GM19452 (cell line): ENCODE measurements at regions not wholly inside any gene's neighbourhood (a gene's known extent, or its start where the extent isn't known, plus 50 kb on each side); places are given as distances from the start of the nearest gene placed in this dataset.

Experiments
- ATAC-seq: cut with Tn5 transposase; IDR thresholded peaks from one replicate; pipeline ENCODE4 v1.9.1; 2021; ENCODE audit not compliant: unreplicated experiment

- no peak for ATAC-seq
Measured at GRCh38 chr11:19375440-19375839, 134.7 kb upstream of the E2F8 start.

- ATAC-seq: no peak
Measured at GRCh38 chr11:19374151-19374569, 133.4 kb upstream of the E2F8 start.

GRCh38 chr11:19372381-19372780 is 131.6 kb upstream of the E2F8 start:
- no peak for ATAC-seq

GRCh38 chr11:19370100-19370861 is 129.5 kb upstream of the E2F8 start:
- no peak for ATAC-seq

- no peak for ATAC-seq
Measured at GRCh38 chr11:19368726-19369375, 128.1 kb upstream of the E2F8 start.

- ATAC-seq: no peak
Measured at GRCh38 chr11:19366992-19367709, 126.4 kb upstream of the E2F8 start.

GRCh38 chr11:19365743-19366410 is 125.1 kb upstream of the E2F8 start:
- no peak for ATAC-seq

- ATAC-seq: no peak
Measured at GRCh38 chr11:19359221-19360000, 118.7 kb upstream of the E2F8 start.

- ATAC-seq: no peak
Measured at GRCh38 chr11:19357943-19358342, 117.2 kb upstream of the E2F8 start.

GRCh38 chr11:19355601-19356000 is 114.9 kb upstream of the E2F8 start:
- ATAC-seq: no peak

- ATAC-seq: no peak
Measured at GRCh38 chr11:19353287-19353850, 112.6 kb upstream of the E2F8 start.

GRCh38 chr11:19352771-19353160 is 112.0 kb upstream of the E2F8 start:
- no peak for ATAC-seq

- ATAC-seq: no peak
Measured at GRCh38 chr11:19352072-19352770, 111.5 kb upstream of the E2F8 start.

GRCh38 chr11:19351426-19351825 is 110.7 kb upstream of the E2F8 start:
- ATAC-seq: no peak

- ATAC-seq: no peak
Measured at GRCh38 chr11:19350160-19350559, 109.4 kb upstream of the E2F8 start.

GRCh38 chr11:19349340-19350025 is 108.7 kb upstream of the E2F8 start:
- no peak for ATAC-seq

GRCh38 chr11:19347911-19348310 is 107.2 kb upstream of the E2F8 start:
- ATAC-seq: no peak

- no peak for ATAC-seq
Measured at GRCh38 chr11:19345848-19346681, 105.3 kb upstream of the E2F8 start.
